CD14-positive monocyte (primary cell): ENCODE measurements at regions not wholly inside any gene's neighbourhood (a gene's known extent, or its start where the extent isn't known, plus 50 kb on each side); places are given as distances from the start of the nearest gene placed in this dataset.

Experiments
- DNase-seq, 3 donors: peaks; one replicate each; pipeline ENCODE4 v3.0.0-alpha.2; 2011 to 2022
- H2AFZ ChIP-seq: 2 replicates; pipeline ENCODE4 v1.6.0; 2012; ENCODE audit warnings: mild to moderate bottlenecking, low read depth, low read length, inconsistent platforms; ENCODE audit not compliant: insufficient read depth, poor library complexity, severe bottlenecking
- H3K27ac ChIP-seq, 2 donors: 1 replicate in 1 of 2; 2 replicates in 1 of 2; pipeline ENCODE4 v1.5.1; 2012 to 2013; ENCODE audit warnings: low read length in 2 of 2, control low read depth in 1 of 2, inconsistent platforms in 1 of 2, low read depth in 1 of 2, mild to moderate bottlenecking in 1 of 2
- H3K27me3 ChIP-seq, 2 donors: one replicate each; pipeline versions ENCODE4 v1.6.0 to v1.6.1; 2011 to 2013; ENCODE audit warnings: low read length in 2 of 2; ENCODE audit not compliant: control insufficient read depth in 2 of 2, insufficient read depth in 2 of 2
- H3K36me3 ChIP-seq, 2 donors: replicated peaks in 1 of 2; 1 replicate in 1 of 2; 2 replicates in 1 of 2; pipeline versions ENCODE4 v1.5.1 to v1.6.1; 2012 to 2013; ENCODE audit warnings: low read length in 2 of 2, control low read depth in 1 of 2, inconsistent platforms in 1 of 2, mild to moderate bottlenecking in 1 of 2; ENCODE audit not compliant: insufficient read depth in 2 of 2, control insufficient read depth in 1 of 2
- H3K4me1 ChIP-seq, 2 donors: 1 replicate in 1 of 2; 2 replicates in 1 of 2; pipeline versions ENCODE4 v1.5.1 to v1.6.1; 2012 to 2013; ENCODE audit warnings: low read length in 2 of 2, control low read depth in 1 of 2, inconsistent platforms in 1 of 2, mild to moderate bottlenecking in 1 of 2, moderate library complexity in 1 of 2; ENCODE audit not compliant: insufficient read depth in 2 of 2, control insufficient read depth in 1 of 2
- H3K4me2 ChIP-seq: replicated peaks from 2 replicates; pipeline ENCODE3; 2012; ENCODE audit warnings: low read length, moderate library complexity, mild to moderate bottlenecking; ENCODE audit not compliant: poor library complexity, severe bottlenecking; ENCODE audit errors: extremely low read depth
- H3K4me3 ChIP-seq, 3 experiments: fragments of 200-600 bp in 1 of 3; sonication (generic) in 1 of 3; replicated peaks in 1 of 3; 1 replicate in 2 of 3; 2 replicates in 1 of 3; pipeline ENCODE4 v1.5.1; 2011 to 2013; ENCODE audit warnings: low read length in 3 of 3, mild to moderate bottlenecking in 3 of 3, control low read depth in 2 of 3, low read depth in 2 of 3, inconsistent platforms in 1 of 3, moderate library complexity in 1 of 3
- H3K79me2 ChIP-seq: 2 replicates; pipeline ENCODE4 v1.6.0; 2012; ENCODE audit warnings: mild to moderate bottlenecking, control low read depth, inconsistent platforms, low read length, moderate library complexity; ENCODE audit not compliant: insufficient read depth
- H3K9ac ChIP-seq: 2 replicates; pipeline ENCODE4 v1.6.0; 2017; ENCODE audit warnings: low read length, mild to moderate bottlenecking; ENCODE audit not compliant: insufficient read depth, poor library complexity, severe bottlenecking
- H3K9me3 ChIP-seq, 2 donors: replicated peaks in 1 of 2; 1 replicate in 1 of 2; 2 replicates in 1 of 2; pipeline versions ENCODE4 v1.5.1 to v1.6.1; 2012 to 2013; ENCODE audit warnings: low read length in 2 of 2, control low read depth in 1 of 2; ENCODE audit not compliant: control insufficient read depth in 1 of 2, insufficient read depth in 1 of 2
- H4K20me1 ChIP-seq: 2 replicates; pipeline ENCODE4 v1.6.0; 2012; ENCODE audit warnings: mild to moderate bottlenecking, low read length, control low read depth, moderate library complexity; ENCODE audit not compliant: insufficient read depth
- H3K27ac Mint-ChIP-seq, 7 donors: one replicate each; pipeline ENCODE4 v1.8.0; 2020; ENCODE audit warnings: mild to moderate bottlenecking in 7 of 7, mixed read lengths in 7 of 7, moderate library complexity in 6 of 7, inconsistent platforms in 2 of 7
- H3K27me3 Mint-ChIP-seq, 3 donors: one replicate each; pipeline ENCODE4 v1.8.0; 2021 to 2022; ENCODE audit warnings: low read depth in 3 of 3, mild to moderate bottlenecking in 3 of 3, mixed read lengths in 3 of 3, moderate library complexity in 3 of 3, inconsistent platforms in 1 of 3
- H3K36me3 Mint-ChIP-seq, 2 donors: one replicate each; pipeline ENCODE4 v1.8.0; 2020; ENCODE audit warnings: mixed read lengths in 2 of 2, inconsistent platforms in 1 of 2, mild to moderate bottlenecking in 1 of 2
- H3K4me1 Mint-ChIP-seq: one replicate; pipeline ENCODE4 v1.8.0; 2020; ENCODE audit warnings: mild to moderate bottlenecking, mixed read lengths
- H3K4me3 Mint-ChIP-seq, 2 donors: one replicate each; pipeline ENCODE4 v1.8.0; 2020; ENCODE audit warnings: mild to moderate bottlenecking in 2 of 2, mixed read lengths in 2 of 2, moderate library complexity in 1 of 2
- H3K9me3 Mint-ChIP-seq, 7 donors: one replicate each; pipeline ENCODE4 v1.8.0; 2020 to 2022; ENCODE audit warnings: mixed read lengths in 7 of 7, mild to moderate bottlenecking in 6 of 7, moderate library complexity in 6 of 7, inconsistent platforms in 2 of 7
- CTCF ChIP-seq: fragments of 200-600 bp; IDR thresholded peaks from one replicate; pipeline ENCODE4 v1.8.0; 2022; ENCODE audit warnings: antibody characterized with exemption, mild to moderate bottlenecking
- WGBS: methylation state at CpG from one replicate; pipeline ENCODE4 v1.1.5; 2013; ENCODE audit warnings: missing lambda C conversion rate; ENCODE audit not compliant: insufficient coverage; 5-methylcytosine and 5-hydroxymethylcytosine counted together
- intact Hi-C, 2 donors: fragments of 100-400 bp; cut with micrococcal nuclease; formaldehyde crosslinking; loops; one replicate each; pipeline versions ENCODE4 v1.15.0 to v1.15.1; 2023

- Mint-ChIP-seq H3K4me3 (no peak overlapping the region), H3K9me3 (peaks cover 6 to 25% (median 12%) of the 10 kb centered on the region in 7 donors), H3K27me3 (peaks cover 0 to 6% (median 4%) of the 10 kb centered on the region in 3 donors), H3K27ac (no peak overlapping the region), H3K4me1 (no peaks in the 10 kb centered on the region), H3K36me3 (no peaks in the 10 kb centered on the region)
- Histone ChIP-seq H3K4me1 (no peaks in the 10 kb centered on the region), H3K9me3 (peaks cover 24 to 40% of the 10 kb centered on the region in 2 donors), H2AFZ (no peak overlapping the region), H3K9ac (no peak overlapping the region), H3K4me2 (no peak overlapping the region), H3K79me2 (no peaks in the 10 kb centered on the region), H3K4me3 (no peak overlapping the region), H3K27me3 (no peaks in the 10 kb centered on the region), H3K36me3 (no peaks in the 10 kb centered on the region), H3K27ac (no peak overlapping the region), H4K20me1 (no peaks in the 10 kb centered on the region)
- intact Hi-C loops: no loop called here
- DNase-seq: no peak
- WGBS: 92% methylated on average over 1 of the region's 1 CpG
- TF ChIP-seq CTCF: no peak
Observed at GRCh38 chr22:47814474-47814873, 1052.0 kb downstream of the TBC1D22A start.

- H3K27me3 Mint-ChIP-seq: peaks cover 0 to 7% (median 4%) of the 10 kb centered on the region in 3 donors
- Histone ChIP-seq H3K9me3 (peaks cover 24 to 44% of the 10 kb centered on the region in 2 donors), H4K20me1 (no peaks in the 10 kb centered on the region), H3K9ac (no peak overlapping the region), H3K4me2 (no peak overlapping the region), H3K79me2 (no peaks in the 10 kb centered on the region), H3K27ac (no peak overlapping the region), H2AFZ (no peak overlapping the region), H3K27me3 (no peaks in the 10 kb centered on the region), H3K4me3 (no peak overlapping the region), H3K4me1 (no peaks in the 10 kb centered on the region), H3K36me3 (no peaks in the 10 kb centered on the region)
- H3K4me1 Mint-ChIP-seq: no peaks in the 10 kb centered on the region
- peaks cover 7 to 30% (median 14%) of the 10 kb centered on the region in 7 donors for H3K9me3 Mint-ChIP-seq
- DNase-seq: no peak
- WGBS: 88% methylated on average over 5 of the region's 16 CpGs
- no peak overlapping the region for H3K27ac Mint-ChIP-seq
- no peaks in the 10 kb centered on the region for H3K36me3 Mint-ChIP-seq
- TF ChIP-seq CTCF: no peak
- intact Hi-C loops: no loop called here
- H3K4me3 Mint-ChIP-seq: no peak overlapping the region
Observed at GRCh38 chr22:47813661-47814060, 1051.2 kb downstream of the TBC1D22A start.
